Fibroblast of skin of left quadriceps (primary cell): ENCODE measurements at regions not wholly inside any gene's neighbourhood (a gene's known extent, or its start where the extent isn't known, plus 50 kb on each side); places are given as distances from the start of the nearest gene placed in this dataset.

Experiments
- DNase-seq, 2 experiments: peaks; one replicate each; pipeline ENCODE4 v3.0.0-alpha.2; 2013; ENCODE audit warnings: low read depth in 2 of 2

- no peak for DNase-seq
These were observed 234.3 kb upstream of the HS6ST1 start for GRCh38 chr2:128552806-128553551.

GRCh38 chr2:128554151-128554769 lies 235.6 kb upstream of the HS6ST1 start:
- DNase-seq, result no peak

DNA sequence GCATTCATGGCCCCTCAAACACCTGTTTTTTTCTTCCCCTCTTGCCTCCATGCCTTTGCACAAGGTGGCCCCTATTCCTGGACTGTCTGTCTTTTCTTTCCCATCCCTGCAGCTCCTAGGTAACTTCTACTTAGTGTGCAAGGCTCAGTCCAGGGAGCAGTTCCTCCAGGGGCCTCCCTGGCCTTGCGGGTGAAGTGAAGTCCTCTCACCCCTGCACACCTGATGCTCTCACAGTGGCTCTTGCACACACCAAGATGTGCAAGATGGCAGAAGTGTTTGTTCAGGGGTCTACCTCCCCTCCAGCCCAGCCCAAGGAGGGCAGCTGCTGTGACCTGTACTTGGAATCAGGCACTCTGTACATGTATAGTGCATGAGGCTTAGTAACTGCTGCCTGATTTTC lies 236.8 kb upstream of the HS6ST1 start:
- no peak for DNase-seq

GRCh38 chr2:128556089-128556488 lies 237.4 kb upstream of the HS6ST1 start:
- DNase-seq, result no peak

DNA sequence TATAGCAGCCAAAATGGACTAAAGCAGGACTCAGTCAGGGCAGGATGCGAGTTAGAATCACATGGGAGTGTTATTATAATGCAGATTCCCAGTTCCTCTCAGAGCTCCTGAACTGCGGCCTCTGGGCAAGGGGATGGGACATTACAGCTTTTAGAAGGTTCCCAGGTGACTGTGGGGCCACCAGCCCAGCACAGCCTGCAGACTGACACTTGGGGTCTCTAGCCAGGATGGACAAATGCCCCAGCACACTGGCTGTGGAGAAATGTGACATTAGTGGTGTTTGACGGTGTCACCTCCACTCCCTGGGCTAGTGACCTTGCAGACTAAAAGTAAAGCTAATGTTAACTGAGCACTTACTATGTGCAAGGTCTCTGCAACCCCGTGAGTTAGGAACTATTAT lies 238.0 kb upstream of the HS6ST1 start:
- DNase-seq, result no peak

GRCh38 chr2:128557069-128557468 lies 238.4 kb upstream of the HS6ST1 start:
- DNase-seq, result no peak

DNA sequence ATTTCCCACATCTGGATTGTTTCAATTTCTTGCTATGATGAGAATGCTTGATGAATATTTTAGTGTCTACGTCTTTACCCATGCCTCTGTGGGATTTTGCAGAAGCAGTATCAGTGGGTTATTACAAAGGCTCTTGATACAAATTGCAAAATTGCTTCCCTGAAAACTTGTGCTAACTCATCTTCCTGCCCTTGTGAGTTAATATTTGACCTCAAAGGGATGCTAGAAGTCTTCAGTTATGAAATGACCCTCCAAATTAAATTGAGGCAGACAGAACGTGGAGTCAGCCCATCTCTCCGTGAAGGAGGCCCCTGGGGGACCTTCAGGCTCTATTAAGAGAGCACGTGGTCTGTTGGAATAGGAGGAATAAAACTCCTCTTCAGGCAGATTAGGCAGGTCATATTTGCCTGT lies 239.2 kb upstream of the HS6ST1 start:
- DNase-seq, result peak; percentile 72 to 76

DNA sequence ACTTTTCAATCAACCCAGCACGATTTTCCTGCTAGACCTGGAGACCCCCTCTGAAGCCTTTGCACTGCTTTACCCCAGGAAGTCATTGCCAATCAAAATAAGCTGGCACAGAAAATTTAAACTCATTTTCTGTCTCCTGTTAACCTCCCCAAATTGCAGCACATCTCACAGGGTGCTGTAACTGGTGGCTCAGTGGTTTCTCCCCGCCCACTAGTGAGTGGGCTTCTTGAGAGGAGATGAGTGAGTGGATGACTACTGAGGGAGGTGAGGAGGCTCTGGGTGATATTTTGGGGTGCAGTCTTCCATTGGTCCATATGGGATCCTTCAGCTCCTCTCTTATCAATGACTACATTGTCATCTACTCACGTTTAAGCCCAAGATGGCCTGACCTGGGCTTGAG lies 239.8 kb upstream of the HS6ST1 start:
- DNase-seq, result no peak

GRCh38 chr2:128558895-128559532 lies 240.3 kb upstream of the HS6ST1 start:
- DNase-seq, result no peak

DNA sequence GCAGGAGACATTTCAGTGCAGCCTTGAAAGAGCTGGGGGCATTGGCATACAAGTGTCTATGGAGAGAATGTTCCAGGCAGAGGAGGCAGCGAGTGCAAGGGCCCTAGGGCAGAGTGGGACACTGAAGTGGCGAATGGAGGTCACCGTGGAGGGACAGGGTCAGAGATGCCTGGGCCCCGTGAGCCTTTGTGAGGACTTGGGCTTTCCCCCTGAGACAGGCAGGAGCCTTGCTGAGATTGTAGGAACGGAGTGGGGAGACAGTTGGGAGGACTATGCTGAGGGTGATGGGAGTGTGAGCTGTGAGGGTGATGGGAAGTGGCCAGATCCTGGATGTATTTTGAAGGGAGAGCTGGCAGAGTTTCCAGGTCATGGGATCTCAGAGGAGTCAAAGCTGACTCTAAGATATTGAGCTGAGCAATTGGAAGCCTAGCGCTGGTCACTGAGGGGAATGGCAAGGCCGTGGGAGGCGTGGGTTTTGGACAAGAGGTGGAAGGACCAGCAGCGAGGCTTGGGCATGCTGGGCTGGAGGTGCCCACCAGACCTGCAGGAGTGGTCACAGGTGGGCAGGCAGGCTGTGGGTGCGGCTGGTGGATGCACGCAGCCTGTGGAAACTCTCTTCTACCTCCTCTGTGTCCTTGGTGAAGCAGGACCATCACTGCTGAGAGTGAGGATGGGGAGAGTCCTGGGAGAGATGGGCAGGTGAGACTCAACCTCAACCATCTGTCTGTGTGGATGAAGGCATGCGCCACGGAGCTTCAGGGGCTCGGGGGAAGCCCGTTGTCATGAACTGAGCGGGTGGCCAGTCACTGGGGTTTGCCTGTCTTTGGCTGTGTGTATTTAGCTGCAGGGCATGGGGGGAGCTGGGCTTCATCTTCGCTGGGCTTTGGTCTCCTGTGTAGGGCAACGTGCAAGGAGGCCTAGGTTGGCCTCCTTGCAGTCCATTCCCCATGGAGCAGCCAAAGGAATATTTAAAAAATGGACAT lies 241.2 kb upstream of the HS6ST1 start:
- DNase-seq, result no peak

GRCh38 chr2:128560718-128561117 lies 242.1 kb upstream of the HS6ST1 start:
- DNase-seq, result no peak

- DNase-seq, result peak; percentile 30 to 38
These were observed 244.0 kb upstream of the HS6ST1 start for GRCh38 chr2:128562471-128563347.

GRCh38 chr2:128563348-128563687 lies 244.7 kb upstream of the HS6ST1 start:
- DNase-seq, result peak; percentile 75 to 76

DNA sequence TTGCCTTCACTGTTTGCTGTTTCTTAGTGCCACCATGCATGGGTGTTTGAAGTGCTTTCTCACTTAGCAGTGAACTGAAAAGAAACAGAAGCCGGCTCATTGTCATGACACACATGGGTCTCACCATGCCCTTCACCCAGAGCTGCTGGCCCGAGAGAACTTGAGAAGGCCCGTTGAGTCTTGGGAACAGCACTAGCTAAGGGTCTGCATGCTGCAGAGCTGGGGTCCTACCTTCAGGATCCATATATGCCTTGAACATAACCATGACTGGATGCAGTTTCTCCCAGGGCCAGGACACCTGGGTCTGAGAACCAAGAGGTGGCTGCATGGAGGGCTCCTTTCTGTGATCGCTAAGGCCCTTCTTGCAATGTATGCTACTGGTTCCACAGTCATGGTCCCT lies 245.5 kb upstream of the HS6ST1 start:
- DNase-seq, result no peak

DNA sequence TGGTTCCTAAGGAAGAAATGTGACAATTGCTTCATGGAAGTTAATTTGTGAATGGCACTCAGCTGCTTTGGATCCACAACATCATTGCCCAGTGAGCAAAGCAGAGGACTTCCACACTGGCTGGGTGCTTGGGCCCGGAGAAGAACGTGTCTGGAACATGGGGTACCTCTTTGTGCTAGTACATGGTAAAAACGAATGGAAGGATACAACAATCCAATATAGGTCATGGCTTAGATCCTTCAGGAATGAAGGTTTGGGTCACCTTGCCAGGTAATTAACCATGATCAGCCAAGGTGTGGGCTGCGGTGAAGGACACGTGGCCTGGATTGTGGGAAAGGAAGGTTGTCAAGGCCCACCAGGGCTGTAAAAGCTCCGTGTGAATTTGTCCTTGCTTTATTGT lies 245.9 kb upstream of the HS6ST1 start:
- DNase-seq, result no peak

- no peak for DNase-seq
These were observed 246.8 kb upstream of the HS6ST1 start for GRCh38 chr2:128565441-128565840.

DNA sequence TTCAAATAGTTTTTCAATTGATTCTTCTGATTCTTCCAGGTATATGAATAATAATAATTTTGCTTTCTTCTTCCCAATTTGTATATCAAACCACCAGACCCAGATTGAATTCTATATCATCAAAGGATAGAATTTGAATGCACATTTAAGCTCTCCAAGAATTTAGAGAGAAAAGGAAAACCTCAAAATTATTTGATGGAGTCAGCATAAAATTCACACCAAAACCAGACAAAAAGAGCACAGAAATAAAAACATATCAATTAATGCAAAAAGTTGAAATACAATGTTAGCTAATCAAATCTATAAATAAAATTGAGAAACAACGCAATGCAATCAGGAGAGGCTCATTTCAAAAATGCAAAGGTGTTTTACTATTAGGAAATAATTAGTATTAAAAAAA lies 248.0 kb upstream of the HS6ST1 start:
- no peak for DNase-seq

- DNase-seq, result no peak
These were observed 249.4 kb upstream of the HS6ST1 start for GRCh38 chr2:128568106-128568505.

DNA sequence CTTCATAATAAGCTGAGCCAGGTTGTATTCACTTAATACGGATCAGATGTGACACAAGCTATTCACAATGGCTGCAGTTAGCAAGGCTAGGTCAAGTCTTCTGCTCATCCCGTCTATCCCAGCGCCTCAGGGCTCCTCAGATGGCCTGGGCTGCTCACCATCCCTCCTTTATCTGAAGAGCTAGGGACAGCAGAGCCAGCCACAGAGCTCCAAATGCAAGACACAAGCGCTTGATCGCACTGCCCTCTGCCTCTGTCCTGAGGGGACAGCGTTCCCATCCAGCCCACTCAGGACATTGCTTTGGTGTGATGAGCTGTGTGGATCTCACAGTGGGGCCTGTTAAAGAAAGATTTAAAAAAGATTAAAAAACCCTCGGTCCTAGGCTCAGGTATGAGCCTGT lies 254.4 kb upstream of the HS6ST1 start:
- DNase-seq, result no peak

DNA sequence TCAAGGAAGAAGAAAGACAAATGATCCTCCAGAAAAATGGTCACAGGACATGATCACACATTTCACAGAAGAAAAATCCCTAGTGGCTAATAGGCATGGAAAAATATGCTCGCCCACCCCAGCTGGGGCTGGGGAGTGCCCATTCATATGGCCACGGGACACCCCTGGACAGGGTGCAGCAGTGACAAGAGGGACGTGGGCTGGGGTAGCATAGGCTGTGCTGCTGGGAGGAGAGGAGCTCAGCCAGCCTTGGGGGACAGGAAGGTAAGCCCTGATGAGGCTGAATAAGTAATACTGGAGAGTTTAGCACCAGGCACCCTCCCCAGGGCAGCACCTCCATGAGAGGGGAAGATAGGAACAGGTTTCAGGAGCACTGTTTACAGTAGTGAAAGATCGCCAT lies 254.9 kb upstream of the HS6ST1 start:
- no peak for DNase-seq
